LHCN-M2 (cell line): ENCODE measurements at regions not wholly inside any gene's neighbourhood (a gene's known extent, or its start where the extent isn't known, plus 50 kb on each side); places are given as distances from the start of the nearest gene placed in this dataset.
A peak's percentile ranks its signal among the peaks of the same experiment; 100 is the strongest.

Experiments
- DNase-seq: peaks from one replicate; pipeline ENCODE4 v3.0.0-alpha.2; 2012; ENCODE audit warnings: low read depth

GRCh38 chr2:144333143-144333555, 186.8 kb downstream of the ZEB2 start:
- DNase-seq: no peak

- DNase-seq: peak; percentile 86
Measured at GRCh38 chr2:144332356-144333142, 187.4 kb downstream of the ZEB2 start.

GRCh38 chr2:144331674-144332355, 188.1 kb downstream of the ZEB2 start:
- no peak for DNase-seq

GRCh38 chr2:144330951-144331673, 188.8 kb downstream of the ZEB2 start:
- no peak for DNase-seq

- DNase-seq: no peak
Measured at GRCh38 chr2:144329472-144329871, 190.4 kb downstream of the ZEB2 start.

- no peak for DNase-seq
Measured at GRCh38 chr2:144328938-144329337, 191.0 kb downstream of the ZEB2 start.

GRCh38 chr2:144326825-144327224, 193.1 kb downstream of the ZEB2 start:
- DNase-seq: no peak

GRCh38 chr2:144325086-144325485, 194.8 kb downstream of the ZEB2 start:
- peak; percentile 61 for DNase-seq

- no peak for DNase-seq
Measured at GRCh38 chr2:144324446-144325045, 195.4 kb downstream of the ZEB2 start.

- no peak for DNase-seq
Measured at GRCh38 chr2:144323946-144324345, 196.0 kb downstream of the ZEB2 start.

- no peak for DNase-seq
Measured at GRCh38 chr2:144322379-144322778, 197.5 kb downstream of the ZEB2 start.

- peak; percentile 86 for DNase-seq
Measured at GRCh38 chr2:144320491-144320890, 199.4 kb downstream of the ZEB2 start.

- DNase-seq: no peak
Measured at GRCh38 chr2:144317071-144317738, 202.7 kb downstream of the ZEB2 start.

- no peak for DNase-seq
Measured at GRCh38 chr2:144310889-144311608, 208.9 kb downstream of the ZEB2 start.

- DNase-seq: no peak
Measured at GRCh38 chr2:144310484-144310883, 209.4 kb downstream of the ZEB2 start.

GRCh38 chr2:144307711-144308110, 212.2 kb downstream of the ZEB2 start:
- DNase-seq: no peak

GRCh38 chr2:144304202-144304601, 215.7 kb downstream of the ZEB2 start:
- no peak for DNase-seq

- DNase-seq: no peak
Measured at GRCh38 chr2:144300632-144301031, 219.3 kb downstream of the ZEB2 start.

GRCh38 chr2:144290276-144290675, 229.6 kb downstream of the ZEB2 start:
- DNase-seq: no peak

GRCh38 chr2:144288438-144288837, 231.5 kb downstream of the ZEB2 start:
- no peak for DNase-seq

- DNase-seq: no peak
Measured at GRCh38 chr2:144285324-144285723, 234.6 kb downstream of the ZEB2 start.
